ENCODE measurements at regions not wholly inside any gene's neighbourhood (a gene's known extent, or its start where the extent isn't known, plus 50 kb on each side); places are given as distances from the start of the nearest gene placed in this dataset.

- no peak for ATAC-seq (ENCODE audit: low FRiP score)
- TF ChIP-seq, protein P1, sequence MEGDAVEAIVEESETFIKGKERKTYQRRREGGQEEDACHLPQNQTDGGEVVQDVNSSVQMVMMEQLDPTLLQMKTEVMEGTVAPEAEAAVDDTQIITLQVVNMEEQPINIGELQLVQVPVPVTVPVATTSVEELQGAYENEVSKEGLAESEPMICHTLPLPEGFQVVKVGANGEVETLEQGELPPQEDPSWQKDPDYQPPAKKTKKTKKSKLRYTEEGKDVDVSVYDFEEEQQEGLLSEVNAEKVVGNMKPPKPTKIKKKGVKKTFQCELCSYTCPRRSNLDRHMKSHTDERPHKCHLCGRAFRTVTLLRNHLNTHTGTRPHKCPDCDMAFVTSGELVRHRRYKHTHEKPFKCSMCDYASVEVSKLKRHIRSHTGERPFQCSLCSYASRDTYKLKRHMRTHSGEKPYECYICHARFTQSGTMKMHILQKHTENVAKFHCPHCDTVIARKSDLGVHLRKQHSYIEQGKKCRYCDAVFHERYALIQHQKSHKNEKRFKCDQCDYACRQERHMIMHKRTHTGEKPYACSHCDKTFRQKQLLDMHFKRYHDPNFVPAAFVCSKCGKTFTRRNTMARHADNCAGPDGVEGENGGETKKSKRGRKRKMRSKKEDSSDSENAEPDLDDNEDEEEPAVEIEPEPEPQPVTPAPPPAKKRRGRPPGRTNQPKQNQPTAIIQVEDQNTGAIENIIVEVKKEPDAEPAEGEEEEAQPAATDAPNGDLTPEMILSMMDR (IDR thresholded peaks at IDR 0.05) = no peak
Observed at GRCh38 chr5:61272688-61273087, 59.4 kb upstream of the ZSWIM6 start.

DNA sequence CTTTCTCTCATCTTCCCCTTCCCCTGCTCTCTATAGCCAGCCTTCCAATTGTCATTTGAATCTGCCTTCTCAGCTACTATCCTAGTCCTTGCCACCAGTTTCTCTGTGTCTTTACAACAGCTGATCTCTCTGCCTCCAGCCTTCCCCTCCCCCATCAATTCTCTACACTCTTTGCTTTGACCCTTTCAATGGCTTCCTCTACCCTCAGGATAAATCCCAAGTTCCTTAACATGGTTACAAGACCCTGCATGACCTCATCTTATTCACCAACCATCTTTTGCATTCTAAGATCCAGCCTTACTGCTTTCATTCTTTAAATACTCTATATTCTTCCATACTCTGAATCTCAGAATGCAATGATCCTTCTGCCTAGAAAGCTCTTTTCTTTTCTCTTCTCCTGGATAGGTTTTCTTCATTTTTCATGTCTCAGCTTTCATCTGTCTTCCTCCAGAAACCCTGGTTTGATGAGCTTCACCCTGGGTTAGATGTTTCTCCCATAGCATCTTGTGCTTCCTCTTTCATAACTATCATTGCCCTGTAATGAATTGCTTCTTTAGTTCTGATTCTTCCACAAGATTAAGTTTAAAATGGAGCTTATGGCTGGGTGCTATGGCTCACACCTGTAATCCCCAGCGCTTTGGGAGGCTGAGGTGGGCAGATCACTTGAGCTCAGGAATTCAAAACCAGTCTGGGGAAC is 58.6 kb upstream of the ZSWIM6 start:
- DNase-seq (ENCODE audit: low spot score) (no peak), ATAC-seq (ENCODE audit: low FRiP score) (no peak)
- TF ChIP-seq, protein P1 (IDR thresholded peaks at IDR 0.05) = no peak

More at GRCh38 chr5:61272688-61273087, 59.4 kb upstream of the ZSWIM6 start:
- no peak for DNase-seq (ENCODE audit: low spot score)

DNA sequence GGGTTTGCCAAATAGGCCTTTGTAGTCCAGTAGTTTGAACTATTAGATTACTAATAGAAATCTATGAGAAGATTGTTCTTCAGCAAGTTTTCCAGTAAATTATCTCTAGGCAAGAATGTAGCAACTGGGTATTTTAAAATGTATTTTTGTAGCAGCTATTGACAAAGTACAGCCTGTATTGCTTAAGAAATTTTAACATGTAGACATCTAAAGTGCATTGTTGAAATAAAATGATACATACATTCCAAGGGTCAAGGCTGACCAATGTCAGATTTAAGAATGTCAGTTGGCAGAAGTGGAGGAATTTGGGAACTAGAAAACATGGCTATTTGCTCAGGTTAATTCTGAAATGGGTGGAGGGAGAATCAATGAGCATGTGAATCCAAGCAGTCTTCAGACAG is 57.5 kb upstream of the ZSWIM6 start:
- TF ChIP-seq, protein P1 (IDR thresholded peaks at IDR 0.05) = no peak
- DNase-seq (ENCODE audit: low spot score) = no peak
- no peak for ATAC-seq (ENCODE audit: low FRiP score)

DNA sequence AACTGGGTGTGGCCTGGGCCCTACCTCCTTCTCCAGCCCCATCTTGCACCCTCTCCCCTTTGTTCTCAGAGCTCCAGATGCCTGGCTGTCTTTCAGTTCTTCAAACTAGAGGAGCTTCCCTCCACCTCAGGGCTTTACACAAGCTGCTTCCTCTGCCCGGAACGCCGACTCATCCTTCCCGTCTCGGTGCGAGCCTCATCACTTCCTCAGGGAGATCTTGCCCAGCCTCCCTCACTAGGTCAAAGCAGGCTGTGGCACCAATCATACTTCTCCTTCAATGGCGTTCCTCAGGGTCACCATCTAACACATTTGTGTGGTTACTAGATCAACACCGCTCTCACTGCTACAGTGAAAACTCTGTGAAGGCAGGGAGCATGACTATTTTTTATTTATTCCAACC is 56.2 kb upstream of the ZSWIM6 start:
- DNase-seq (ENCODE audit: low spot score) (no peak), ATAC-seq (ENCODE audit: low FRiP score) (no peak)
- TF ChIP-seq, protein P1 (IDR thresholded peaks at IDR 0.05) = no peak

DNA sequence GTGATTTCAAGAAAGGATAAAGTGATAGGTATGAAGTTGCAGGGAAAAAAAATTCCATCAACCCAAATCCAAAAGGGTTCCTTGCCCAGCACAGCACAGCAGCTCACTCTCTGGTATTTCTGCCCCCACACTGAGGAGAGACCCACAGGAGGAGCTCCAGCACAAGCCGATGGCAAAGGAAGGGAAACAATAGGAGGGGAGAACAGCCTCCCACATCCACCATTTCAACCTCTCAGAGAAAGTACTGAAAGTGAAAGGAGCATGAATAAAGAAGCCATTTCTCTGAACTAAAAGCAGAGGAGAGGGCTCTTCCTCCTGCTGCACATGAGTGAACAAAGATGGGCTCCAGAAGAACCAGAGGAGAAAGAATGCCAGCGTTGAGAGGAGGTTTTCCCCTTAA is 54.9 kb upstream of the ZSWIM6 start:
- ATAC-seq (ENCODE audit: low FRiP score) (no peak), DNase-seq (ENCODE audit: low spot score) (no peak)

GRCh38 chr5:61277781-61278180 is 54.3 kb upstream of the ZSWIM6 start:
- ATAC-seq (ENCODE audit: low FRiP score) (no peak), DNase-seq (ENCODE audit: low spot score) (no peak)
- TF ChIP-seq, protein P1 (IDR thresholded peaks at IDR 0.05) = no peak

More for the DNA sequence above, 54.9 kb upstream of the ZSWIM6 start:
- TF ChIP-seq, protein P1 (IDR thresholded peaks at IDR 0.05) = no peak

GRCh38 chr5:61279725-61280124 is 52.3 kb upstream of the ZSWIM6 start:
- DNase-seq (ENCODE audit: low spot score) = no peak
- ATAC-seq (ENCODE audit: low FRiP score) = no peak
- TF ChIP-seq, protein P1 (IDR thresholded peaks at IDR 0.05) = no peak

Data from omental fat pad (tissue), 3 donors.